ENCODE measurements at regions not wholly inside any gene's neighbourhood (a gene's known extent, or its start where the extent isn't known, plus 50 kb on each side); places are given as distances from the start of the nearest gene placed in this dataset.
"Not testable (repeated sequence)": the region's sequence is repeated elsewhere in the genome, so short reads cannot be mapped to it uniquely, and the experiment has no call there.

DNA sequence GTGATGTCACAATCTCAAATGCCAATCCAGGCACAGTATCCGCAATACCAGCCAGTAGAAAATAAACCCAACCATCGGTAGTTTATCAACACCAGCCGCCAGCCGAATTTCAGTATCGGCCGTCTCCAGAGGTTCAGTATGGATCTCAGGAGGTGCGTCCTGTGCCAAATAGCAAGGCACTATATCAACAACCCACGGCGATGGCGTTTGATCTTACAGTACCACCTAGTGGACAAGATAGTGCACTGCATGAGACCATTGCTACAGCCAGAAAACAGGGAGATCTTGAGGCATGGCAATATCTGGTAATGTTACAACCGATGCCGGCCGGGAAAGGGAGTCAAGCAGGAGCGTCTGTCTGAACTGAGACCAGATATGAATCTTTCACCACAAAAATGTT is 121.8 kb upstream of the DRD5 start:
- not testable (repeated sequence) for H3K36me3 ChIP-seq; H3K27me3 ChIP-seq; H3K27ac ChIP-seq; H3K4me3 ChIP-seq; H3K4me1 ChIP-seq (ENCODE audit: low read depth); H3K9me3 ChIP-seq (ENCODE audit: low read depth)
- peak; percentile 2 for DNase-seq (ENCODE audit: low read depth in 1 of 2, low spot score in 1 of 2)
- peak; percentile 43 for TF ChIP-seq CTCF (IDR thresholded peaks at IDR 0.05; ENCODE audit: low read depth, low read length)

GRCh38 chr4:9660955-9661354 is 120.5 kb upstream of the DRD5 start:
- not testable (repeated sequence) for H3K36me3 ChIP-seq; H3K27ac ChIP-seq; H3K4me3 ChIP-seq; H3K9me3 ChIP-seq (ENCODE audit: low read depth); DNase-seq (ENCODE audit: low read depth in 1 of 2, low spot score in 1 of 2); H3K4me1 ChIP-seq (ENCODE audit: low read depth); H3K27me3 ChIP-seq

DNA sequence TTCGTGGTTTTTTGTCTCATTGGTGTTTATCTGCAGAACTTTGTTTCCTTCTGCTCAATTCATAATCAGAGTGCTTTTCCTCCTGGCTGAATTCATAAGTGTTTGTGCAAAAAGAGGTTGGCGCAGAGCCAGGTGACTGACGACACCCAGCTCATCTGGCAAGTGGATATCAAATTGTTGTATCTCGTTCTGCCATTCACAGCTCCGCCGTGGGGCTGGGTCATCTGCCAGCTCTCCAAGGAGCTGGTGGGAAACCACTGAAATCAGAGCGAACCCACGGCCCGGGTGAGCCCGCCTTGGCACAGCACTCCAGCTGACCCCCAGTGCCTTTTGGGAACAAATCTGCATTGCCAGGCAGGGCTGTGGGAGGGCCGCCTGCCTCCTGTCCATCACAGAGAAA is 110.7 kb upstream of the DRD5 start:
- H3K36me3 ChIP-seq; H3K4me3 ChIP-seq; H3K4me1 ChIP-seq (ENCODE audit: low read depth); H3K27me3 ChIP-seq; H3K27ac ChIP-seq; H3K9me3 ChIP-seq (ENCODE audit: low read depth): not testable (repeated sequence)
- peak in 1 of 2 donors; percentile 58 for DNase-seq (ENCODE audit: low read depth in 1 of 2, low spot score in 1 of 2)

DNA sequence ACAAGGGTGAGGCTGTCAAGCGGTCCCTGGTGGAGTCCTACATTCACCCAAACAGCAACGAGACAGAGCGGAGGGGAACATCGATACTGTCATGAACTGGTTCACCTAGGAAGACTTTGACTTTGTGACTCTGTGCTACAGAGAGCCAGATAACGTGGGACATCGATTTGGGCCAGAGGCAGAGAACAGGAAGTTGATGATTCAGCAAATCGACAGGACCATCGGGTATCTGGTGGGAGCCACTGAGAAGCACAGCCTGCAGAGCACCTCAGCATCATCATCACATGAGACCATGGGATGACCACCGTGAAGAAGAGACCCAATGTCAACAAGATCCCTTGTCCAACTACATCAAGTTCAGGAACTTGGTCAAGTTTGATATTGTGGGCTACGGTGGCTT is 104.1 kb upstream of the DRD5 start:
- DNase-seq (ENCODE audit: low read depth in 1 of 2, low spot score in 1 of 2); H3K27me3 ChIP-seq; H3K27ac ChIP-seq; H3K4me1 ChIP-seq (ENCODE audit: low read depth); H3K4me3 ChIP-seq; H3K9me3 ChIP-seq (ENCODE audit: low read depth); H3K36me3 ChIP-seq: not testable (repeated sequence)

- TF ChIP-seq CTCF (IDR thresholded peaks at IDR 0.05; ENCODE audit: low read depth, low read length), result no peak
- H3K4me1 ChIP-seq (ENCODE audit: low read depth), result no peaks in the 10 kb centered on the region
- no peaks in the 10 kb centered on the region for H3K36me3 ChIP-seq
- no peak for DNase-seq (ENCODE audit: low read depth in 1 of 2, low spot score in 1 of 2)
- no peak overlapping the region for H3K4me3 ChIP-seq
- H3K27me3 ChIP-seq, result no peaks in the 10 kb centered on the region
- no peaks in the 10 kb centered on the region for H3K9me3 ChIP-seq (ENCODE audit: low read depth)
- no peak overlapping the region for H3K27ac ChIP-seq
These were observed 101.5 kb upstream of the DRD5 start for GRCh38 chr4:9679704-9680478.

DNA sequence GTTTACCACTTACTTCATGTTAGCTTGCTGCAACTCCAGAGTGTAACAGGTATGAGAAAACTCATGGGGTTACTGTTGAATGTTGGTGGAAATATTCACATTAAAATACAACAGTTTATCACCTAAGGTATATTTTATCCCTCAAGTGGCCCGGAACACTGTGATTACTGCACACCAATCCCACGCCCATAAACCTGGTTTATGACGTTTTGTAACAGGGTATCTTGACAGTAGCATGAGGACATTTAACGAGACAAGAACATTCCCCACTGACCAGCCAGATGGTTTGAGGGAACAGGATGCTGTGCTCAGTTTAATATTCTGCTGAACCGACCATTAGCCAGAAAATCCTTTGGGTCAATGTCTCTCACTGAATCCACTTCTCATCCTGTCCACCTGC is 98.3 kb upstream of the DRD5 start:
- H3K9me3 ChIP-seq (ENCODE audit: low read depth); H3K27ac ChIP-seq; DNase-seq (ENCODE audit: low read depth in 1 of 2, low spot score in 1 of 2); H3K27me3 ChIP-seq; H3K4me1 ChIP-seq (ENCODE audit: low read depth); H3K4me3 ChIP-seq; H3K36me3 ChIP-seq: not testable (repeated sequence)

- H3K27me3 ChIP-seq; H3K9me3 ChIP-seq (ENCODE audit: low read depth); H3K4me3 ChIP-seq; H3K36me3 ChIP-seq; H3K4me1 ChIP-seq (ENCODE audit: low read depth); DNase-seq (ENCODE audit: low read depth in 1 of 2, low spot score in 1 of 2); H3K27ac ChIP-seq: not testable (repeated sequence)
These were observed 96.4 kb upstream of the DRD5 start for GRCh38 chr4:9685016-9685415.

DNA sequence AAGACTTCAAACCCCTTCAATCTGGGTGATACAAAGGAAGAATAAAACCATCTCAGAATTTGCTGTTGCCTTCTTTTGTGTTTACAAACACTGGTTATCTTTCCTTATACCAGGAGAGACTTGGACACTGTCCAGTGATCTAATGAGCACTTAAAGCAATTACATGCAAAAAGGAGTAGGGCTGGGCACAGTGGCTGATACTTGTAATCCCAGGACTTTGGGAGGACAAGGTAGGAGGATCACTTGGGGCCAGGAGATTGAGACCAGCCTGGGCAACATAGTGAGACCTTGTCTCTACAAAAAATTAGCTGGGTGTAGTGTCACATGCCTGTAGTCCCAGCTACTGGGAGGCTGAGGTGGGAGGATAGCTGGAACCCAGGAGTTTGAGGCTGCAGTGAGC is 95.7 kb upstream of the DRD5 start:
- no peaks in the 10 kb centered on the region for H3K4me1 ChIP-seq (ENCODE audit: low read depth)
- TF ChIP-seq CTCF (IDR thresholded peaks at IDR 0.05; ENCODE audit: low read depth, low read length), result no peak
- no peaks in the 10 kb centered on the region for H3K27me3 ChIP-seq
- DNase-seq (ENCODE audit: low read depth in 1 of 2, low spot score in 1 of 2), result no peak
- H3K36me3 ChIP-seq, result no peaks in the 10 kb centered on the region
- no peak overlapping the region for H3K4me3 ChIP-seq
- H3K27ac ChIP-seq, result no peak overlapping the region
- no peaks in the 10 kb centered on the region for H3K9me3 ChIP-seq (ENCODE audit: low read depth)

DNA sequence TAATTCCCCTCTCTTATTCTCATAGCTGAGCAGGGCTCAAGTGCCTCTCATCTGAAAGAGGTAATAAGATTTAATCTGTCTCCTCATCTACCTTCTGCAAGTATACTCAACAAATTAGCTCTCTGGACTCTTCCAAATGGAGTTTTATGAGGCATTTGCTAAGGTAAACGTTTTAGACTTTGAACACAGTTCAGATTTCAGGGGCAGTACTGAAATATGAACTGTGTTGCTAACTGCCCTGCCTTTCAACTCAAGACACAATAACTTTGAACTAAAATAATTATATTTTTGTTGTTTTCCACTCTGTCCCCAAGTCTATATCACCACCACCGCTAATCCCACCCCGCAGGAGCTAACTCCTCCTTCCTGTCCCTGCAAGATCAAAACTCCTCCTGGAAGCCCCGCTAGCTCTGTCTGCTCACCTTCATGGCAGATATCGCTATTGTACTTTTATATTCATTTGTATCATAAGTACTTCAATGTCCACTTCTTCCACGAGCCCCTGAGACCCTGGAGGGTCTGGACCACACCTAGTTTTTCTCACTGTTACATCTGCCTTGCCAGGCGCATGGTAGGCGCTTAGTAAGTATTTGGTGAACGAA is 90.7 kb upstream of the DRD5 start:
- H3K4me1 ChIP-seq (ENCODE audit: low read depth); H3K36me3 ChIP-seq; H3K27me3 ChIP-seq; H3K9me3 ChIP-seq (ENCODE audit: low read depth); DNase-seq (ENCODE audit: low read depth in 1 of 2, low spot score in 1 of 2): not testable (repeated sequence)
- H3K27ac ChIP-seq, result peak overlapping the region; percentile 18
- H3K4me3 ChIP-seq, result peak overlapping the region; percentile 28

Measured in cardiac muscle cell (in vitro differentiated cells and primary cell).